GM21367 (cell line): ENCODE measurements at regions not wholly inside any gene's neighbourhood (a gene's known extent, or its start where the extent isn't known, plus 50 kb on each side); places are given as distances from the start of the nearest gene placed in this dataset.
"Not testable (repeated sequence)": the region's sequence is repeated elsewhere in the genome, so short reads cannot be mapped to it uniquely, and the experiment has no call there.

Experiments
- ATAC-seq: cut with Tn5 transposase; IDR thresholded peaks from one replicate; pipeline ENCODE4 v1.9.1; 2021; ENCODE audit not compliant: unreplicated experiment

GRCh38 chr4:34412911-34413310 lies 1831.4 kb downstream of the ARAP2 start:
- no peak for ATAC-seq

DNA sequence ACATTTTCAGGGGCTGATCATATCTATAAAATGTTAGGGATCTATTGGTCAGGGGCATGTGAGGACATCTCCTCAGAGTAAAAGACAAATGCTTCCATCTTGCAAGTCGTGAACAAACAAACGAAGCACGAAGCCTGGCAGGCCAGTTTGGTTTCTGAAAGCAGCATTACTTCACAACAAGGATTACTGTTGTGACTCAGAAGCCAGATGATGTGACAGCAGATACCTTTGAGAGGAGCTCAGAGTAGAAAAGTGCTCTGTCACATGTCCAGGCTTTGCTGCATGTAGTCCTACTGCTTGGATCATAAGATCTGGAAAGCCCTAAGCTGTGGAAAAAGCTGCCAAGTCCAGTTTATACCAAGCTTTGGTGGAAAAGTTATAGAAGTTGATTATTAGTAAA lies 1827.2 kb downstream of the ARAP2 start:
- no peak for ATAC-seq

DNA sequence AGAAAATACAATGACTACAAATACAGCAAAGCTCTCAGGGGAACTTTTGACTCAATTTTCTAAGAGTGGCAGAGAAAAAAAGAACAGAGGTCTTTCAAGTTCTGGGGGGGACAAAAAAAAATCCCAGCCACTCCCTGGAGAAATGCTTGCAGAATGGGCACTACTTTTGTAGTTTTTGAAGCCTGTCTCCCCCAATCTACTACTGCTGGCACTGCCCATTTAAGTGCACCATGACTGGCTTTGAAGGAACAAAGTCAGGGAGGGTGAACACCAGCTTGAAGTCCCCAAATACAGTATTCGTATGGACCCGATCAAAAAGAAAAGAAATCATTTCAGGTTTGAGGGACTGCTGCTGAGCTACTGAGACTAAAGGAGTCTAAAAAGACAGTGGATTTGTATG lies 1824.4 kb downstream of the ARAP2 start:
- ATAC-seq: no peak

DNA sequence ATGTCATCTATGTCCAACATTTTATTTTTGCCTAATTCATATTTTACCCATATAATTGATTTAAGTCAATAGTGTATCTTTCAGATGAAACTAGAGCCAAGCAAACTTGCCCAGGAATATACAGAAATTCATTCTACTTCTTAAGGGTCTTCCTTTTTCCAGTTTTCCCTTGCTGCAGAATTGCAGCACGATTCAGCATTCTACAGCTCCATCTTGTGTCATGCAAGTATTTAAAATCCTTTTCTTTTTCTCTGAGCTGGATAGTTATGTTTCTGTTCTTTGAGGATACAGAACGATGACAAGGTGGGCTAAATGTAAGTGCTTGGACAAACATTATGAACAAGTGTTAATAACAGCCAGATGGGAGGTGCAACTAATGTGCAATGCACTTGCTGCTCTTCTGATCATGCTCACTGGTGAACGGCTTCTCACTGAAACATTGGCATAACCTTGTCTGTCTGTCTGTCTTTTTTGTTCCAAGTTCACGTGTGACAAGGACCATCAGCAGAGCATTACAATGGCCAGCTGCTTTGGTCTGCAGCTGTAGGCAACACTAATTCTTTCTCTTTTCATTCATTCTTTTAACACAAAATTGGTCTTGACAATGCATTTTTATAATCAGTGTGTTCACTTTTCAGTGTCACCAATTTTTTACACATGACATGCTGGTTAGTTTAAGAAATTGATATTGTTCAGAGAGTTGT lies 1821.7 kb downstream of the ARAP2 start:
- ATAC-seq: no peak

- no peak for ATAC-seq
Measured at GRCh38 chr4:34432706-34433105, 1811.6 kb downstream of the ARAP2 start.

DNA sequence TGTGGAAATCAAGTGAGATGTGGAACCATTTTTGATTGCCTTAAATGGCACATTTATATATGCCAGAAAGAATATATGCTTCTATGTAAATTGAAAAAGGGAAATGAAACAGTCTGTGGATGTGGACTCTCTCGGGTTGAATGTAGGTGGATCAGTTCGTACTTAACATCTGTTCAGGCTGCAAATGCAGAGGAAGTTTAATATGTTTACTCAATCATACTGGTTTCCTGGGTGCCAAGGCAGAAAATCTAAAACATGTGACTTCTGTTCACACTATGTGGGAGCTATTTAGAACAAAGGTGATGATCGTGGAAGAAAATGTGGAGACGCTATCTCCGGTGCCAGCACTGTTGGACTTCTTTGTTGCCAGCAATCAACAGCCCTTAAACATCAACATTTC lies 1809.9 kb downstream of the ARAP2 start:
- not testable (repeated sequence) for ATAC-seq

GRCh38 chr4:34464196-34464595 lies 1780.1 kb downstream of the ARAP2 start:
- no peak for ATAC-seq

- no peak for ATAC-seq
Measured at GRCh38 chr4:34466411-34466810, 1777.9 kb downstream of the ARAP2 start.

DNA sequence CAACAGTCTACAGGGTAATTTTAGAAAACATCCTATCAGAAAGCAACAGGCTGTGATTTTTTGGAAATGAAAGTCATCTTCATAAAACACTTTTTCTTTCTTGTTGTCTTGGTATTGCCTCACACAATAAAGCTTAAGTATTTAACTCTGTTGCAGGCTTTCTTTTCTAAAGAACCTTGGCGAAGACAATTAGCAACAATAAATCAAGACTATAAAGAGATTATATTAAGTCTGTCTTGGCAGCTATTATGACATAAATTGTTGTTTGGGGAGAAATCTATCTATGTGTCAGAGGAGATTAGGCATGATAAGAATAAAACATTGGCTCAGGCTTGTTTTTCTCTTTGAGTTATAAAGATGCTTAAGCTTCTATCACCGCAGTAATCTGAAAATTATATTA lies 1774.8 kb downstream of the ARAP2 start:
- ATAC-seq: no peak

- no peak for ATAC-seq
Measured at GRCh38 chr4:34485252-34485651, 1759.1 kb downstream of the ARAP2 start.

DNA sequence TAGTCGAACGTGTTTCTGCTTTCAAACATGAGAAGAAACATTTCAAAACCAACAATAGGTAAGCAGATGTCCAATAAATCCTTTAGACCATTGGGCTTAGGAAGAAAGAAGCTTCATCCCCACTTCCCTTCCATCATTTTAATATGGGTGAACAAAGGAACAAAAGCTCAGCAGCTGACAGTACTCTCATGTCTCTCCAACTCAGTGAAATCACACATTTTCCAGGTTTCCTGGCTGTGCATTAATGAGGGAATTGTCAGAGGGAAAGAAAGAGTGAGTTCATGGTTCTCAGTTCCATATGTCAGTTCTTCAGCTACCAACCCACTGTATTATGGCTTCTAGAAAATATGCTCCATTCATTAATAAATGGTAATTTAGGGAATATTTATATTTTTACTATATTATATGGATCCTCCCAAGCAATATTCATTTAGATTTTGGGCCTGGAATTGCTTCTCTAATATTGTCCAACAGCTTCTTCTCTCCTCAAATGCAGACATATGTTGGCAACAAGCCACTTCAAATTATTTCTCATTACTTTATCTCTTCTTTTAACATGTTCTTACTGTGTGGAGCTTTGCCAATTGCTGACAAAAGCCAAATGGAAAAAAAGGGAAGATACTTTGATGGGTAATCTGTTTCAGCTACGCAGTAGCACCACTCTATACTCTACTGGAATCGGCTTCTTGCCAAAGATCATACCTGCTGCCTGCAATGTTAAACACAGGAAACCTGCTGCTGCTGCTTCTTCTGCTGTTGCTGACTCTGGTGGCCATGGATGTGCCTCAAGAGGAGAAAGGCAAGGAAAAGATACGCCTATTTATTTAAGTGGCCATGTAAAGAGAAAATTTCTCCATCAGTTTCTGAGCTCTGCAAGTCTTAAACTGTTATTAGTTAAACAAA lies 1757.6 kb downstream of the ARAP2 start:
- ATAC-seq: no peak

- no peak for ATAC-seq
Measured at GRCh38 chr4:34492414-34492813, 1751.9 kb downstream of the ARAP2 start.

DNA sequence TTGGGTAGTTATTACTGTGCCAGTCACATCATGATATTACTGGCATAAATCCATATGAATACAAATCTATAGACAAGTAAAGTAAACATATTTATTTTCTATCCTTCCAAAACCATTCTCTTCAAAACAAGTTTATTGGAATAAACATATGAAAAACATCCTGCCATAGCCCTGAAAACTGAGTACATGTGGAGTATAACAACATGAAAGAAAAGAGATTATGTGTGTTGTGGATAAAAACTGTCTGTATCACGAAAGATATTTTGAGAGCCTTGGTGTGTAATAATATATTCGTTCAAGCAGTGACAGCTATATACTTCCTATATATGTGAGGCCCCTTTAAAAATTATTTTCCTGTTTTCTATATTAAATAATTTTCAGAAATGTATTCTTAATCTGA lies 1742.2 kb downstream of the ARAP2 start:
- ATAC-seq: no peak

GRCh38 chr4:34504731-34505130 lies 1739.6 kb downstream of the ARAP2 start:
- not testable (repeated sequence) for ATAC-seq

- not testable (repeated sequence) for ATAC-seq
Measured at GRCh38 chr4:34506511-34507092, 1737.7 kb downstream of the ARAP2 start.

DNA sequence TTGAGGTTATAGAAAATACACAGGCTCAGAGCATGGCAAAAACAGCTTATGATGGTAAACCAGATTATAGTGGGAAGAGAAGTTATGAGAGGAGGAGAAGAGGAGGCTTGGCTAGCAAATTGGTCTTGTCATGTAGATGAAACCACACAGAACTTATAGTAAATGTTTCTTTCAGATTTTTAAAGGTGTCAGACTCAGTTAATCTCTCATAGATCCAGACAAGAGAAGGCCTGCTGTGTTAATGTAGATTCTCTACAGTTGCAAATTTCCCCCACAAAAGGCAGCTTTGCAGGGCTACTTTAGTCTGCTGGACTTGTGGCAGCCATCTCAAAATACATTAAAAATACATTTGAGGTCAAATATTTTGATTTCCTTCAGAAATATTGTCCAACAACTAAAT lies 1731.7 kb downstream of the ARAP2 start:
- no peak for ATAC-seq

DNA sequence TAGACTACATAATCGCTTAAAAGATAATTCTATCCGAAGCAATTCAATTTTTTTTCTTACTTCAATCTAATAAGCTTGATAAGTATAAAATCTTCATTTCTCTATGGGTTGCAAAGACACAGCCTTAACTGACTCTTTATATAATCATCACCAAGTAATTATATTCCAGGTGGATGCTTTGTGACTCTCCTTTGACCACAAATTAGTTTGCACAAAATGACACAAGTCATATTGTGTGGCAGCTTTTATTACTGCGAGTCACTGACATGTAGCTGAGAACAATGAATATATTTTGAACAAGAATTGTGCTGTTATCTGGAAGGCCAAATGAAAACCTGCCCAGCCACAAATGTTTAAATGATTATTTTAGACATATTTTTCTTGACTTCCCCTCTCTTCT lies 1727.8 kb downstream of the ARAP2 start:
- no peak for ATAC-seq

DNA sequence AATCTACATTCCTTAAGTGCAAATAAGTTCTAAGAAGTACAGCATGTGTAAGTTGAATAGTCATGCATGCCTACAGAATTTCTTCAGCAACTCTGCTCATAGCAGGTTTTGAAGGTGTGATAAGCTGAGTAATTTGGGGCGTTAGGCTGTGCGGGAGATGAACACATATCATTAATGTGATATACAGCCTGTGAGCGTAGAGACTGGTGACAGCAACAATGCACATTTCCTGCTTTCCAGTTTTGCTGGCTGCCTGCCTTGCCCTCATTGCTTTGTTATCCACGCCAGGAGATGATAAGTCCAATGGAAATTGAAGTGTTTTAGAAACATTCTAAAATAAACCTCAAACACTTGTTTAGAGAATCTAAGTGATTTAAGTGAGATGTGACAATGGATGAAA lies 1709.4 kb downstream of the ARAP2 start:
- no peak for ATAC-seq

- ATAC-seq: no peak
Measured at GRCh38 chr4:34566091-34566490, 1678.2 kb downstream of the ARAP2 start.

DNA sequence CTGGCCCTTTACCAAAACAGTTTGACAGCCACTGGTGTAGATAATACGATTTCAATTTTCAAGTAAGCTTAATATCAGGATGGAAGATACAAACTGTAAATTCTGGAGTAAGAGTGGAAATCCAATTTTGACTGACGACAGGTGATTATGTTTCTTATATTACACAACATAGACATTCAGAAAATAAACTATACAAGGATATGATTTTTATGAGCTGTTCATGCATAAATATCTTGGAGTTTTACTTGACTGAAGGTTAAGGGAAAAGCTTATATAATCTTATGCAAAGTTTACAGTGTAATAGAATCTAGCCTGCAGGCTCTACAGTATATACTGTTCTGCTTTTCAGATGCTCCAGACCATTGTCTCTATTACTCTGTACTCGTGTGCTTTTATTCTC lies 1672.3 kb downstream of the ARAP2 start:
- ATAC-seq: no peak

DNA sequence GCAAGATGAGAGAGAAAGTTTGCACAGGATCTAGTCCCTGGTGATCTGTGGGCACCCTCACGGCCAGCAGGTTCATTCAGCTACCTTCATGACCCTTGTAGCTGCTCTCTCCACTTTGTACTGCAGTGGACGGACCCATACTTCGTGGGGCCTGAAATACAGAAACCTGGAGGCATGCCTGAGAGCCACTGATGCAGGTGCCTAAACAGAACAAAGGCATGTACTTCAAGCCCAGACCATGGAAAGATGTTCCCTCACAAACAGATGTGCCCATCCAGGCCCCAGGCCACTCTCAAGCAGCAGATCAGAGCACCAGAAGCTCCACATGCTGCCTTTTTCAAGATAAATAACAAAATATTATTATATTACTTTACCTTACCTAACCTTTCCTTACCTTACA lies 1629.0 kb downstream of the ARAP2 start:
- ATAC-seq: no peak
